H1 (cell line): ENCODE measurements at regions not wholly inside any gene's neighbourhood (a gene's known extent, or its start where the extent isn't known, plus 50 kb on each side); places are given as distances from the start of the nearest gene placed in this dataset.

Experiments
- CTCF ChIA-PET: fragments of 300-600 bp; sonication (Branson Sonifier 250); formaldehyde crosslinking; loops from one replicate; lab custom pipeline; 2021; ENCODE audit not compliant: partially characterized antibody; lab: Charles Lee
- POLR2A ChIA-PET: fragments of 300-600 bp; sonication (Branson Sonifier 250); formaldehyde crosslinking; loops from one replicate; lab custom pipeline; 2021; ENCODE audit warnings: inconsistent platforms; ENCODE audit not compliant: partially characterized antibody; lab: Charles Lee
- DNase-seq, 2 experiments: peaks; one replicate each; pipeline versions ENCODE4 v3.0.0 to v3.0.0-alpha.2; 2010 to 2022; ENCODE audit warnings: low spot score in 2 of 2, low read depth in 1 of 2, mixed read lengths in 1 of 2
- FAIRE-seq: peaks from 2 replicates; lab custom pipeline; 2011; peaks lifted over from hg19 to GRCh38; lab: Jason Lieb, UNC
- H2AFZ ChIP-seq: 2 replicates; pipeline ENCODE4 v1.8.1; 2012; ENCODE audit warnings: low read length, inconsistent platforms
- H2AK5ac ChIP-seq: 2 replicates; pipeline ENCODE4 v1.6.1; 2013; ENCODE audit warnings: low read depth, low read length
- H2BK120ac ChIP-seq: replicated peaks from 2 replicates; pipeline ENCODE3; 2013; ENCODE audit warnings: low read depth, low read length, inconsistent platforms
- H2BK12ac ChIP-seq: 2 replicates; pipeline ENCODE4 v1.6.1; 2013; ENCODE audit warnings: low read depth, low read length
- H2BK15ac ChIP-seq: 2 replicates; pipeline ENCODE4 v1.6.1; 2013; ENCODE audit warnings: low read length
- H2BK20ac ChIP-seq: 2 replicates; pipeline ENCODE4 v1.6.1; 2013; ENCODE audit warnings: low read length
- H2BK5ac ChIP-seq: 2 replicates; pipeline ENCODE4 v1.6.1; 2013; ENCODE audit warnings: low read depth, low read length
- H3K14ac ChIP-seq: 2 replicates; pipeline ENCODE4 v1.6.1; 2013; ENCODE audit warnings: inconsistent platforms; ENCODE audit not compliant: insufficient read length
- H3K18ac ChIP-seq: 2 replicates; pipeline ENCODE4 v1.6.1; 2013; ENCODE audit warnings: low read length; ENCODE audit errors: extremely low read depth
- H3K23ac ChIP-seq: 2 replicates; pipeline ENCODE4 v1.6.1; 2013; ENCODE audit warnings: inconsistent platforms; ENCODE audit not compliant: insufficient read length
- H3K23me2 ChIP-seq: 2 replicates; pipeline ENCODE4 v1.6.1; 2013; ENCODE audit warnings: low read depth, low read length
- H3K27ac ChIP-seq: 2 replicates; pipeline ENCODE4 v1.6.1; 2011; ENCODE audit warnings: low read depth, low read length, inconsistent platforms
- H3K27me3 ChIP-seq, 4 experiments: replicated peaks in 1 of 4; 1 replicate in 1 of 4; 2 replicates in 3 of 4; pipeline versions ENCODE4 v1.6.1 to v1.8.1; 2011 to 2013; ENCODE audit warnings: low read length in 3 of 4, mild to moderate bottlenecking in 3 of 4, inconsistent platforms in 2 of 4, mixed read lengths in 2 of 4, moderate library complexity in 1 of 4; ENCODE audit not compliant: control insufficient read depth in 3 of 4, insufficient read depth in 3 of 4; ENCODE audit errors: extremely low read depth in 1 of 4
- H3K36me3 ChIP-seq, 4 experiments: 2 replicates each; pipeline versions ENCODE4 v1.6.1 to v1.8.1; 2011 to 2013; ENCODE audit warnings: mild to moderate bottlenecking in 4 of 4, low read length in 3 of 4, moderate library complexity in 2 of 4, control low read depth in 1 of 4, inconsistent platforms in 1 of 4; ENCODE audit not compliant: insufficient read depth in 4 of 4, control insufficient read depth in 2 of 4
- H3K4ac ChIP-seq: replicated peaks from 2 replicates; pipeline ENCODE3; 2013; ENCODE audit warnings: low read length, low read depth, mixed read lengths, inconsistent platforms; ENCODE audit not compliant: insufficient read length
- H3K4me1 ChIP-seq, 4 experiments: replicated peaks in 1 of 4; 1 replicate in 1 of 4; 2 replicates in 3 of 4; pipeline versions ENCODE4 v1.6.1 to v1.8.1; 2011 to 2013; ENCODE audit warnings: low read length in 3 of 4, inconsistent platforms in 2 of 4, mixed read lengths in 1 of 4; ENCODE audit not compliant: insufficient read depth in 4 of 4, control insufficient read depth in 3 of 4
- H3K4me2 ChIP-seq, 2 experiments: 2 replicates each; pipeline versions ENCODE4 v1.6.1 to v1.8.1; 2011 to 2013; ENCODE audit warnings: low read depth in 2 of 2, low read length in 2 of 2, control low read depth in 1 of 2, inconsistent platforms in 1 of 2, mild to moderate bottlenecking in 1 of 2; ENCODE audit not compliant: insufficient read depth in 1 of 2
- H3K4me3 ChIP-seq, 4 experiments: fragments of 200-600, 300-600 bp in 1 of 4; sonication (generic), shearing (Covaris generic), sonication (Bioruptor Twin) in 1 of 4; 2 replicates each; pipeline versions ENCODE4 v1.5.1 to v1.8.1; 2011 to 2016; ENCODE audit warnings: low read length in 4 of 4, low read depth in 3 of 4, control low read depth in 2 of 4, inconsistent platforms in 2 of 4, mild to moderate bottlenecking in 2 of 4, mixed read lengths in 1 of 4, moderate library complexity in 1 of 4; ENCODE audit not compliant: insufficient read depth in 2 of 4; ENCODE audit errors: extremely low read depth in 1 of 4
- H3K56ac ChIP-seq: replicated peaks from 2 replicates; pipeline ENCODE3; 2013; ENCODE audit warnings: low read depth, mild to moderate bottlenecking, mixed read lengths, low read length, inconsistent platforms; ENCODE audit not compliant: insufficient read length
- H3K79me1 ChIP-seq: 2 replicates; pipeline ENCODE4 v1.6.1; 2013; ENCODE audit warnings: low read depth, low read length, control low read depth
- H3K79me2 ChIP-seq, 2 experiments: 2 replicates each; pipeline versions ENCODE4 v1.6.1 to v1.8.1; 2012 to 2013; ENCODE audit warnings: low read length in 2 of 2, mild to moderate bottlenecking in 2 of 2, inconsistent platforms in 1 of 2; ENCODE audit not compliant: insufficient read depth in 2 of 2, control insufficient read depth in 1 of 2
- H3K9ac ChIP-seq, 4 experiments: replicated peaks in 1 of 4; 1 replicate in 1 of 4; 2 replicates in 3 of 4; pipeline versions ENCODE4 v1.6.1 to v1.8.1; 2011 to 2013; ENCODE audit warnings: low read depth in 3 of 4, low read length in 3 of 4, control low read depth in 2 of 4, mild to moderate bottlenecking in 2 of 4, moderate library complexity in 2 of 4, inconsistent platforms in 1 of 4; ENCODE audit errors: extremely low read depth in 1 of 4
- H3K9me3 ChIP-seq, 2 experiments: 2 replicates each; pipeline versions ENCODE4 v1.6.1 to v1.8.1; 2012 to 2013; ENCODE audit warnings: mild to moderate bottlenecking in 2 of 2, moderate library complexity in 2 of 2, control low read depth in 1 of 2, inconsistent platforms in 1 of 2, low read depth in 1 of 2, low read length in 1 of 2, mixed read lengths in 1 of 2; ENCODE audit not compliant: insufficient read depth in 2 of 2
- H4K20me1 ChIP-seq, 2 experiments: replicated peaks in 1 of 2; 2 replicates each; pipeline versions ENCODE3 to v1.8.1; 2011 to 2013; ENCODE audit warnings: inconsistent platforms in 2 of 2, low read length in 2 of 2, mild to moderate bottlenecking in 1 of 2; ENCODE audit not compliant: insufficient read depth in 2 of 2, control insufficient read depth in 1 of 2
- H4K5ac ChIP-seq: 2 replicates; pipeline ENCODE4 v1.6.1; 2013; ENCODE audit warnings: low read length, low read depth, mixed read lengths, inconsistent platforms; ENCODE audit not compliant: insufficient read length
- H4K8ac ChIP-seq: 2 replicates; pipeline ENCODE4 v1.8.0; 2013; ENCODE audit warnings: mild to moderate bottlenecking, moderate library complexity, low read length, inconsistent platforms; ENCODE audit not compliant: insufficient read depth; ENCODE audit errors: extremely low read depth
- H4K91ac ChIP-seq: replicated peaks from 2 replicates; pipeline ENCODE3; 2013; ENCODE audit warnings: low read length, mixed read lengths, inconsistent platforms; ENCODE audit not compliant: insufficient read length
- BCL11A ChIP-seq, 2 experiments: IDR thresholded peaks; one replicate each; pipeline ENCODE4 v1.6.1; 2011; ENCODE audit warnings: low read depth in 2 of 2, low read length in 2 of 2, mild to moderate bottlenecking in 2 of 2
- BRCA1 ChIP-seq: IDR thresholded peaks from 2 replicates; pipeline ENCODE4 v1.6.1; 2012; ENCODE audit warnings: low read depth, low read length, improper control_type of control experiment
- EZH2 ChIP-seq: fragments of 200-600 bp; sonication (generic); IDR thresholded peaks from 2 replicates; pipeline ENCODE4 v1.7.1; 2012; ENCODE audit warnings: low read depth, mild to moderate bottlenecking, moderate library complexity, low read length, inconsistent platforms; ENCODE audit not compliant: severe bottlenecking
- PHF8 ChIP-seq: fragments of 200-600 bp; sonication (generic); conservative IDR thresholded peaks from 2 replicates; pipeline ENCODE4 v1.7.1; 2012; ENCODE audit warnings: low read depth, mild to moderate bottlenecking, inconsistent platforms, low read length, moderate library complexity
- TEAD4 ChIP-seq: IDR thresholded peaks from 2 replicates; pipeline ENCODE4 v1.6.1; 2012; ENCODE audit warnings: low read depth, low read length, inconsistent platforms, mixed read lengths
- WGBS, 2 experiments: shearing (Covaris generic) in 1 of 2; methylation state at CpG; one replicate each; pipeline versions ENCODE4 v1.1.6 to v1.1.7; 2013 to 2015; ENCODE audit warnings: low lambda C conversion rate in 2 of 2, mixed read lengths in 2 of 2, inconsistent platforms in 1 of 2, low coverage in 1 of 2, missing lambda C conversion rate in 1 of 2; ENCODE audit not compliant: insufficient replicate concordance in 2 of 2, insufficient coverage in 1 of 2, insufficient read length in 1 of 2; ENCODE audit errors: extremely low coverage in 1 of 2, missing lambda C conversion rate in 1 of 2; 5-methylcytosine and 5-hydroxymethylcytosine counted together
- TF ChIP-seq, protein P1 (sequence below): IDR thresholded peaks from 2 replicates; pipeline ENCODE4 v1.6.1; 2012; ENCODE audit warnings: low read length, inconsistent platforms

DNA sequence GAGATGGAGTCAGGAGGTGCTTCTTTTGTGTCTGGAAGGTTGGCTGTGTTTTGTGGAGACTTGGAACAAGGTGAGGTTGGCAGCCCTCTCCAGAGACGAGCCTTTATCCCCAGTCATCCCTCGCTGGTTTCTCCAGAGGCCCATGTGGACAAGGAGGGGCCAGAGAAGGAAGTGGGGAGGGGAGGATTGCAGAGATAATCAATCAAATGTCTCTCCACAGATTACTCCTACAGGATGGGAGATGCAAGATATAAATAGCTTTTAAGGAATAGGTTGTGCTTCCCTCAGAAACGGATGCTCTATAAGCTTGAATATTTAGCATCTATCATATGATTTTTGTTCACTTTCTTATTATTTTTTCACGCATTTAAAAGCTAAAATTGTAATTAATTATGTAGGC, 70.4 kb upstream of the VWDE start:
- WGBS, 2 experiments: 83% methylated on average over 4 of the region's 4 CpGs; no CpG with 5 or more reads in 1 of the 2 experiments

More for the DNA sequence above, 70.4 kb upstream of the VWDE start:
- FAIRE-seq: no peak
- H3K18ac ChIP-seq: no peak overlapping the region
- H3K14ac ChIP-seq: no peak overlapping the region
- H3K27me3 ChIP-seq: no peaks in the 10 kb centered on the region
- ChIA-PET POLR2A (no interaction called here), CTCF (interaction anchor here (1.3 to 8.7 kb wide), 5 partner anchors 15 to 41 kb away, joined by 3 to 61 read pairs (median 8); no protein-coding TSS in a partner anchor)
- H3K4me3 ChIP-seq: no peak overlapping the region
- no peak overlapping the region for H3K23ac ChIP-seq
- H3K4me2 ChIP-seq: no peak overlapping the region
- H3K36me3 ChIP-seq: no peaks in the 10 kb centered on the region
- no peak overlapping the region for H2BK120ac ChIP-seq
- no peak overlapping the region for H2BK20ac ChIP-seq
- TF ChIP-seq BRCA1 (no peak), EZH2 (no peak), PHF8 (no peak), TEAD4 (no peak), BCL11A (IDR thresholded peaks at IDR 0.05; ENCODE audit: low read depth in 2 of 2, low read length in 2 of 2) (no peak)
- TF ChIP-seq, protein P1, sequence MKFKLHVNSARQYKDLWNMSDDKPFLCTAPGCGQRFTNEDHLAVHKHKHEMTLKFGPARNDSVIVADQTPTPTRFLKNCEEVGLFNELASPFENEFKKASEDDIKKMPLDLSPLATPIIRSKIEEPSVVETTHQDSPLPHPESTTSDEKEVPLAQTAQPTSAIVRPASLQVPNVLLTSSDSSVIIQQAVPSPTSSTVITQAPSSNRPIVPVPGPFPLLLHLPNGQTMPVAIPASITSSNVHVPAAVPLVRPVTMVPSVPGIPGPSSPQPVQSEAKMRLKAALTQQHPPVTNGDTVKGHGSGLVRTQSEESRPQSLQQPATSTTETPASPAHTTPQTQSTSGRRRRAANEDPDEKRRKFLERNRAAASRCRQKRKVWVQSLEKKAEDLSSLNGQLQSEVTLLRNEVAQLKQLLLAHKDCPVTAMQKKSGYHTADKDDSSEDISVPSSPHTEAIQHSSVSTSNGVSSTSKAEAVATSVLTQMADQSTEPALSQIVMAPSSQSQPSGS: no peak
- H3K9me3 ChIP-seq: peaks cover 0 to 2% of the 10 kb centered on the region in 2 experiments; a peak in 1 of 4 replicates
- no peak overlapping the region for H2BK12ac ChIP-seq
- no peak overlapping the region for H3K4ac ChIP-seq
- no peak overlapping the region for H4K8ac ChIP-seq
- no peak overlapping the region for H3K56ac ChIP-seq
- peak overlapping the region; percentile 86 for H2AFZ ChIP-seq
- no peak overlapping the region for H4K91ac ChIP-seq
- H2BK5ac ChIP-seq: no peak overlapping the region
- H3K4me1 ChIP-seq: no peaks in the 10 kb centered on the region; a peak in 1 of 7 replicates
- H3K79me1 ChIP-seq: no peaks in the 10 kb centered on the region
- H3K9ac ChIP-seq: no peak overlapping the region
- no peak overlapping the region for H4K5ac ChIP-seq
- H3K23me2 ChIP-seq: no peaks in the 10 kb centered on the region
- H3K27ac ChIP-seq: no peak overlapping the region
- no peak for DNase-seq
- H2AK5ac ChIP-seq: no peak overlapping the region
- no peaks in the 10 kb centered on the region for H4K20me1 ChIP-seq
- no peaks in the 10 kb centered on the region for H3K79me2 ChIP-seq
- no peak overlapping the region for H2BK15ac ChIP-seq
